HG03095 (cell line): ENCODE measurements at regions not wholly inside any gene's neighbourhood (a gene's known extent, or its start where the extent isn't known, plus 50 kb on each side); places are given as distances from the start of the nearest gene placed in this dataset.
"Not testable (repeated sequence)": the region's sequence is repeated elsewhere in the genome, so short reads cannot be mapped to it uniquely, and the experiment has no call there.

Experiments used
- ATAC-seq: cut with Tn5 transposase; IDR thresholded peaks from one replicate; pipeline ENCODE4 v1.9.1; 2021; ENCODE audit warnings: moderate library complexity; ENCODE audit not compliant: unreplicated experiment

DNA sequence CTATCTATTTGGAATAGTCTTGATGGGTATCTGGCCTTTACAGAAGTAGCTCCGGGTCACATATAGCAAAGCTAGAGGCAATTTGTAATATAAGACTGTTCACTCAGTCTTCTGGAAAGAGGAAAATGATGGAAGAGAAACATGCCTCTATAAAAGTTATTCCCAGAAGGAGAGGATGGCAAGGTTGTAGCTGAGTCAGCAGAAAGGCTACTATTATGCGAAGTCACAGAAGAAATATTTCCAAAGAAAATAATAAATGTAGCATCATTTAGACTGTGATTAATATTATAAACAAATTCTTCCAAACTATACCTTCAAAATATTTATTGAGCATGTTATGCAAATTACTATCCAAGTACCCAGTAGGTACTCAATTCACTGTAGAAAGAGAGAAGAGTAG lies 1027.7 kb upstream of the TMEFF2 start:
- ATAC-seq: no peak

- no peak for ATAC-seq
Observed at GRCh38 chr2:193219413-193219812, 1024.7 kb upstream of the TMEFF2 start.

DNA sequence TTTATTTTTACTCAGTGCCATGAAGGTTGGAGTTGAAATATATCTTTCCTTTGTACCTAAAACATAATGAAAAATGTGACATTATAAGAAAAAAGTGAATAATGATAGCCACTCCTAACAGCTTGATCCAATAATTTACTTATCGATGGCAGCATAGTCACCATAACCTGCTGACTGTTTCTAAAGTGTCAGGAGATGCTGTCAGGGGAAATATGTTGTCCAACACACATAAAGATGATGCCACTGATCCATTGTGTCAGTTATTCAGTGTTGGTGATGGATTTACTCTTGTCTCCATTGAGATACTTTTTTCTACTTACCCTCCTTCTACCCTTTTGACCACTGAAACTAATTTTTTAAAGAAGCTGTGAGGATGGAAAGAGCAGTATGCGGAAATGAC lies 1006.9 kb upstream of the TMEFF2 start:
- no peak for ATAC-seq

- ATAC-seq: no peak
Observed at GRCh38 chr2:193199322-193199721, 1004.6 kb upstream of the TMEFF2 start.

DNA sequence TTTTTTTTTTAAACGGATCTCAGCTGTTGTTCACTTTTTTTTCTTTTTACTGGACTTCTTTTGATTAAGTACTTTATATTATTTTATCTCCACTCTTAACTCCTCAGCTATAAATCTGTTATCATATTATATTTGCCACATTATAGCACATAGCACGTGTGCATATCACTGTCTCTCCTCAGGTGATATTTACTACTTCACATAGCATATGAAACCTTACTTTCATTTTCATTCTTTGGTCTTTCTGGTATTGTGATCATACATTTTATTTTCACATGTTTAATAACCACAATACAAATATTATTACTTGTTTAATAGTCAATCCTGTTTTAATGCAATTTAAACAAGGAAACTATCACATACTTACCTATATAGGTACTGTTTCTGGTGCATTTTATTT lies 993.1 kb upstream of the TMEFF2 start:
- ATAC-seq: peak; percentile 73

- not testable (repeated sequence) for ATAC-seq
Observed at GRCh38 chr2:193170981-193171380, 976.2 kb upstream of the TMEFF2 start.

GRCh38 chr2:193156480-193156879 lies 961.7 kb upstream of the TMEFF2 start:
- ATAC-seq: no peak

DNA sequence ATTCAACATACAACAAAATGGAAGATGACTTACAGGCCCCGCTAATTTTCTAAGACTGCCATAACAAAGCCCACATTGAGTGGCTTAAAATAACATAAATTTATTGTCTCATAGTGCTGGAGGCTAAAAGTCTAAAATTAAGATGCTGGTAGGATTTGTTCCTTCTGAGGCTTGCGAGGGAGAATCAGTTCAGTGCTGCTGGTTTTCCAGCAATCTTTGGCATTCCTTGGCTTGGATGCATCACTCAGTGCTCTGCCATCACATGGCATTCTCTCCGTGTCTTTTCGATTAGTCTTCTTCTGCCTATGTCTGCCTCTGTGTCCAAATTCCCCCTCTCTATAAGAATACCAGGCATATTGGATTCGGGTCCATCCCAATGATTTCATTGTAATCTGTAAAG lies 959.3 kb upstream of the TMEFF2 start:
- ATAC-seq: no peak

GRCh38 chr2:193153576-193153975 lies 958.8 kb upstream of the TMEFF2 start:
- no peak for ATAC-seq

- not testable (repeated sequence) for ATAC-seq
Observed at GRCh38 chr2:193142467-193142866, 947.7 kb upstream of the TMEFF2 start.

GRCh38 chr2:193141998-193142397 lies 947.3 kb upstream of the TMEFF2 start:
- no peak for ATAC-seq

DNA sequence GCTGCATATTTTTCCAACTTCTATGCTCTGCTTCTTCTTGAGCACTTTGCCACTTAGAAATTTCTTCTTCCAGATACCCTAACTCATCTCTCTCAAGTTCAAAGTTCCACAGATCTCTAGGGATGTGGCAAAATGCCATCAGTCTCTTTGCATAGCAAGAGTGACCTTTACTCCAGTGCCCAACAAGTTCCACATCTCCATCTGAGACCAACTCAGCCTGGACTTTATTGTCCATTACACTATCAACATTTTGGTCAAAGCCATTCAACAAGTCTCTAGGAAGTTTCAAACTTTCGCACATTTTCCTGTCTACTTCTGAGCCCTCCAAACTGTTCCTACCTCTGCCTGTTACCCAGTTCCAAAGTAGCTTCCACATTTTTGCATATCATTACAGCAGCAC lies 946.2 kb upstream of the TMEFF2 start:
- not testable (repeated sequence) for ATAC-seq

DNA sequence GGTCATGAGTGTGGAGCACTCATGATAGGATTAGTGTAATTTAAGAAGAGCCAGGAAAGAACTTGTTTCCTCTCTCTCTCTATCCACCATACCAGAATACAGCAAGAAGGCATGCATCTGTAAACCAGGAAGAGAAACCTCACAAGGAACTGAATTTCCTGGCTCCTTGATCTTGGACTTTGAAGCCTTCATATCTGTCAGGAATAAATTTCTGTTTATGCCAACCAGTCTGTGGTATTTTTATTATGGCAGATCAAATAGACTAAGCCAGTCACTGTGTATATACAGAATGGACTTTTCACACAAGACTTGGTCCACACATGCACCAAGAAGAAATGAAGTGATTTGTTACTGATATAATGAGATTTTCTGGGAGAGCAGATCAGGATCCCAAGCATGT lies 930.1 kb upstream of the TMEFF2 start:
- ATAC-seq: no peak

DNA sequence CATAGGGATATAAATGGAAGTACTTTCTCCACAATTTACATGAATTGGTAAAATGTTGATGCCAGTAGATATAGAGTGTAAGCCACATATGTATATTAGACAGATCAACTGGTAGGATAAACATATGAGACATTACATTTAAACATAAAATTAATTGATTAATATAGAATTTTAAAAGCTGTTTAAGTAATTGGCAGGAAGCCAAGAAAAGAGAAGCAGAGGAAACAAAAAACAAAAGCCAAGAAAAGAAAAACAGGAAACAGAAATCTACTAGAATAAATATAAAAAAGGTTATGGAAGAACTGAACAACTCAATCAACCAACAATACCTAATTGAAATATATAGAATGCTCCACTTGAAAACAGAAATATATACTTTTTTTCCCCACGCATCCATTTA lies 920.1 kb upstream of the TMEFF2 start:
- no peak for ATAC-seq

DNA sequence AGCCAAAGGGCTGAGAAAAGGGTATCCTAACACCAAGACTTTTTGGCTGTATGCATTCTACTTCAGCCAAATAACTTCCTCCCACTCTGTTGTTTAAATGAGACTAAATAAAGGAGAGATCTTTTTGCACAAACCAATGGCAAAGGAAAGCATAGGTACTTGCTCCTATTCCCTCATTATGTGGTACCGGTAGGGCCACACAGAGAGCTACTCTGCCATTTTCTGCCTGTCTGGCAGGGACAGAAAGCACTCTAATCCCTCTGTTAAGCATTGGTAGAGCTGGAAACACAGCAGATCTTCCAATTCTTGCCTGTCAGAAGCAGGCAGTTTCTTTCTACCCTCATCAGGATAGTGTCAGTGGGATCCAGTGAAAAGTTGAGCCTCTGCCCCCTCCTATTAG lies 918.3 kb upstream of the TMEFF2 start:
- ATAC-seq: no peak

DNA sequence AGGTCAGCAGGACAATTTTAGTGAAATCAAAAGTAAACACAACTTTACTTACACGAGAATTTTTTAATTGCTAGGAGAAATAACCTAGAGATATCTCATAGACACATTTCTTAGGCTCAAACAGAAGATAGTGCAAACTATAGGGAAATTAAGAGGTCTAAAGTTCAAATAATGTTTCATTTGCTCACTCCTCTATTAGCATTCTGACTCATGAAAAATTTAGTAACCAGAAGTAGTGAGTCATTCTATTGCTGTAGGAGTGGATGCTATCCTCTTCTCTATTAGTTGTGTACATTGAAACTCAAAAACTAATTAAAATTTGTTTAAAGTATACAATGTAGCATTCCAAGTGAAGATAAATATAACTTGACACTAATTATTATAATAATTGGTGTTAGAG lies 908.3 kb upstream of the TMEFF2 start:
- no peak for ATAC-seq

- ATAC-seq: no peak
Observed at GRCh38 chr2:193101591-193101990, 906.9 kb upstream of the TMEFF2 start.

DNA sequence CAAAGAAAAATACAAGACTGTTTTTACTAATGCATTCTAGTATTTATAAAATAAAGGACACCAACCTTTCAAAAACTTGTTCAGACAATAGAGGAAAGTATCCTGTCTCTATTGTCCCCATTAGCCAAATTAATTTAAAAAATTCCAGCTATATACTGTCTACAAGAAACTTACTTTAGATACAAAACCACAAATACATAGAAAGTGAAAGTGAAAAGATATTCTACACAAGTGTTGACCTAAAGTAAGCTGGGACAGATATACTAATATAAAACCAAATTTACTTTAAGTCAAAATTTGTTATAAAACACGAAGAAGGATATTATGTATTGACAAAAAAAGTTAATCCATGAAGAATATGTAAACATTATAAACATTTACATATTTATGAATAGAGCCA lies 893.3 kb upstream of the TMEFF2 start:
- no peak for ATAC-seq

- no peak for ATAC-seq
Observed at GRCh38 chr2:193076995-193077394, 882.3 kb upstream of the TMEFF2 start.

DNA sequence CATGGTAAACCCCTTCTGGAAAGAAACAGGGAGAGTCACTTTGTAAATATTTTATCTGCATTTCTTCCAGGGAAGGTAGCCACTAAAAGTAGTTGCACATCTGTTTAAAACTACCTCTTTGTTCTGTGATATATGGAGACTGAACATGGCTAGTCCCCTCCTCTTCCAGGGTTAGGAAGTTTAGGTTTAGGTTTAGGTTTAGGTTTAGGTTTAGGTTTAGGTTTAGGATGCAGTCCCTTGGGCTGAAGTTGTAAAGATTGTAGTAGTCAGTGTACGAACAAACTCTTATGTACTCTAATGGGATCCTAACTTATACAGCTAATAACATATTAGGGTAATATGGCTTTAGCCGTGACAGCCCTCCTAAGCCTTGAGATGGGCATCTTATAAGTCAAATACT lies 880.2 kb upstream of the TMEFF2 start:
- ATAC-seq: no peak

GRCh38 chr2:193072647-193073046 lies 877.9 kb upstream of the TMEFF2 start:
- no peak for ATAC-seq

- ATAC-seq: not testable (repeated sequence)
Observed at GRCh38 chr2:193025556-193025955, 830.8 kb upstream of the TMEFF2 start.

GRCh38 chr2:193024791-193025190 lies 830.1 kb upstream of the TMEFF2 start:
- no peak for ATAC-seq

- ATAC-seq: no peak
Observed at GRCh38 chr2:193011870-193012269, 817.1 kb upstream of the TMEFF2 start.
